Thyroid gland (tissue), 4 donors: ENCODE measurements at regions not wholly inside any gene's neighbourhood (a gene's known extent, or its start where the extent isn't known, plus 50 kb on each side); places are given as distances from the start of the nearest gene placed in this dataset.

Experiments used
- CTCF ChIP-seq, 6 experiments: fragments of 200-600 bp in 3 of 6; fragments of 450-650 bp in 3 of 6; sonication (generic) in 3 of 6; IDR thresholded peaks; one replicate each; pipeline ENCODE4 v1.5.1; 2016 to 2019; ENCODE audit warnings: antibody characterized with exemption in 6 of 6, mild to moderate bottlenecking in 2 of 6, inconsistent platforms in 1 of 6, moderate library complexity in 1 of 6
- POLR2A ChIP-seq, 2 donors: fragments of 450-650 bp; IDR thresholded peaks; one replicate each; pipeline ENCODE4 v1.6.1; 2017; ENCODE audit warnings: antibody characterized with exemption in 2 of 2, mild to moderate bottlenecking in 2 of 2, moderate library complexity in 1 of 2

GRCh38 chr14:58964598-58964928 lies 223.9 kb upstream of the DAAM1 start:
- TF ChIP-seq POLR2A (IDR thresholded peaks at IDR 0.05) (no peak), CTCF (IDR thresholded peaks at IDR 0.05) (no peak)
